H1 (cell line): ENCODE measurements at regions not wholly inside any gene's neighbourhood (a gene's known extent, or its start where the extent isn't known, plus 50 kb on each side); places are given as distances from the start of the nearest gene placed in this dataset.

Experiments
- BACH1 ChIP-seq: IDR thresholded peaks from 2 replicates; pipeline ENCODE4 v1.6.1; 2012; ENCODE audit warnings: low read length, improper control_type of control experiment
- CBX5 ChIP-seq: fragments of 300-800, 300-1000 bp; sonication (generic); IDR thresholded peaks from 2 replicates; pipeline ENCODE4 v1.7.1; 2016; ENCODE audit warnings: antibody characterized with exemption, low read length, low read depth
- GABPA ChIP-seq: IDR thresholded peaks from 2 replicates; pipeline ENCODE4 v1.6.1; 2011; ENCODE audit warnings: mild to moderate bottlenecking, low read length, moderate library complexity, borderline replicate concordance; ENCODE audit not compliant: insufficient read depth
- NRF1 ChIP-seq: IDR thresholded peaks from 2 replicates; pipeline ENCODE4 v1.6.1; 2011; ENCODE audit warnings: mild to moderate bottlenecking, low read depth, low read length, improper control_type of control experiment
- RAD21 ChIP-seq, 2 experiments: IDR thresholded peaks in 1 of 2; conservative IDR thresholded peaks in 1 of 2; 2 replicates each; pipeline ENCODE4 v1.6.1; 2011; ENCODE audit warnings: low read depth in 2 of 2, low read length in 2 of 2, improper control_type of control experiment in 1 of 2, inconsistent platforms in 1 of 2, mild to moderate bottlenecking in 1 of 2, moderate library complexity in 1 of 2
- RBBP5 ChIP-seq: IDR thresholded peaks from 2 replicates; pipeline ENCODE4 v1.7.1; 2012; ENCODE audit warnings: low read depth, mild to moderate bottlenecking, inconsistent platforms, low read length, moderate library complexity, borderline replicate concordance
- SP1 ChIP-seq: IDR thresholded peaks from 2 replicates; pipeline ENCODE4 v1.6.1; 2011; ENCODE audit warnings: low read depth, low read length

- TF ChIP-seq RAD21 (IDR thresholded peaks at IDR 0.05 in 1 of 2, conservative IDR thresholded peaks at IDR 0.05 in 1 of 2; ENCODE audit: low read depth in 2 of 2, low read length in 2 of 2) (no peak), CBX5 (no peak), SP1 (no peak), RBBP5 (no peak), BACH1 (no peak), NRF1 (no peak), GABPA (no peak)
Observed at GRCh38 chr12:81872400-81872799, 113.2 kb upstream of the PPFIA2 start (continued).
